H9 (cell line): ENCODE measurements at regions not wholly inside any gene's neighbourhood (a gene's known extent, or its start where the extent isn't known, plus 50 kb on each side); places are given as distances from the start of the nearest gene placed in this dataset.

ENCODE experiments used
- DNase-seq: peaks from one replicate; pipeline ENCODE4 v3.0.0-alpha.2; 2017
- H2AFZ ChIP-seq: one replicate; pipeline ENCODE4 v1.6.1; 2013; ENCODE audit warnings: mild to moderate bottlenecking, low read length, control low read depth, moderate library complexity
- H2AK5ac ChIP-seq: 2 replicates; pipeline ENCODE4 v1.6.1; 2013; ENCODE audit warnings: low read length, control low read depth, mixed read lengths; ENCODE audit not compliant: insufficient read length
- H2BK120ac ChIP-seq: one replicate; pipeline ENCODE4 v1.6.1; 2013; ENCODE audit warnings: low read depth, mild to moderate bottlenecking, low read length, control low read depth, inconsistent platforms; ENCODE audit not compliant: poor library complexity, severe bottlenecking
- H2BK12ac ChIP-seq: 2 replicates; pipeline ENCODE4 v1.6.1; 2013; ENCODE audit warnings: low read length, control low read depth, mixed read lengths, low read depth; ENCODE audit not compliant: insufficient read length
- H2BK15ac ChIP-seq: 2 replicates; pipeline ENCODE4 v1.6.1; 2013; ENCODE audit warnings: low read depth, low read length, control low read depth
- H2BK20ac ChIP-seq: one replicate; pipeline ENCODE4 v1.6.1; 2013; ENCODE audit warnings: low read depth, mild to moderate bottlenecking, low read length, control low read depth, inconsistent platforms; ENCODE audit not compliant: poor library complexity, severe bottlenecking
- H2BK5ac ChIP-seq: 2 replicates; pipeline ENCODE4 v1.6.1; 2013; ENCODE audit warnings: low read length, control low read depth, mixed read lengths; ENCODE audit not compliant: insufficient read length
- H3K14ac ChIP-seq: 2 replicates; pipeline ENCODE4 v1.6.1; 2013; ENCODE audit warnings: low read length, control low read depth; ENCODE audit not compliant: insufficient read depth
- H3K18ac ChIP-seq: 2 replicates; pipeline ENCODE4 v1.6.1; 2013; ENCODE audit warnings: low read depth, mild to moderate bottlenecking, mixed read lengths, low read length, control low read depth; ENCODE audit not compliant: insufficient read length
- H3K23ac ChIP-seq: 2 replicates; pipeline ENCODE4 v1.6.1; 2013; ENCODE audit warnings: low read length, control low read depth, mixed read lengths, low read depth; ENCODE audit not compliant: insufficient read length
- H3K23me2 ChIP-seq: 2 replicates; pipeline ENCODE4 v1.6.1; 2013; ENCODE audit warnings: low read depth, mild to moderate bottlenecking, mixed read lengths, low read length, control low read depth; ENCODE audit not compliant: insufficient read length, poor library complexity, severe bottlenecking
- H3K27ac ChIP-seq: 2 replicates; pipeline ENCODE4 v1.5.1; 2013; ENCODE audit warnings: low read length, control low read depth, mixed read lengths, low read depth; ENCODE audit not compliant: insufficient read length
- H3K27me3 ChIP-seq: 2 replicates; pipeline ENCODE4 v1.6.1; 2013; ENCODE audit warnings: low read length, control low read depth, inconsistent platforms; ENCODE audit not compliant: insufficient read depth
- H3K4ac ChIP-seq: 2 replicates; pipeline ENCODE4 v1.6.1; 2013; ENCODE audit warnings: low read depth, mild to moderate bottlenecking, control low read depth, inconsistent platforms, low read length, moderate library complexity
- H3K4me1 ChIP-seq: 2 replicates; pipeline ENCODE4 v1.6.1; 2013; ENCODE audit warnings: low read length, control low read depth, inconsistent platforms; ENCODE audit not compliant: insufficient read depth
- H3K4me2 ChIP-seq: 2 replicates; pipeline ENCODE4 v1.6.1; 2013; ENCODE audit warnings: low read length, control low read depth, mixed read lengths; ENCODE audit not compliant: insufficient read length, insufficient read depth
- H3K56ac ChIP-seq: 2 replicates; pipeline ENCODE4 v1.6.1; 2013; ENCODE audit warnings: low read depth, mild to moderate bottlenecking, mixed read lengths, low read length, control low read depth; ENCODE audit not compliant: insufficient read length
- H3K79me1 ChIP-seq: 2 replicates; pipeline ENCODE4 v1.6.1; 2013; ENCODE audit warnings: low read depth, mild to moderate bottlenecking, moderate library complexity, low read length, control low read depth, inconsistent platforms; ENCODE audit not compliant: insufficient read depth, poor library complexity, severe bottlenecking
- H3K79me2 ChIP-seq: 2 replicates; pipeline ENCODE4 v1.6.1; 2013; ENCODE audit warnings: low read length, control low read depth, inconsistent platforms; ENCODE audit not compliant: insufficient read depth
- H3K9ac ChIP-seq: 2 replicates; pipeline ENCODE4 v1.6.1; 2013; ENCODE audit warnings: low read length, control low read depth, mixed read lengths; ENCODE audit not compliant: insufficient read length; ENCODE audit errors: extremely low read depth
- H3K9me3 ChIP-seq: one replicate; pipeline ENCODE4 v1.6.1; 2013; ENCODE audit warnings: low read depth, low read length, inconsistent platforms; ENCODE audit not compliant: control insufficient read depth
- H3T11ph ChIP-seq: one replicate; pipeline ENCODE4 v1.6.1; 2013; ENCODE audit warnings: mild to moderate bottlenecking, low read length, control low read depth, inconsistent platforms
- H4K20me1 ChIP-seq: one replicate; pipeline ENCODE4 v1.6.1; 2013; ENCODE audit not compliant: control insufficient read depth, insufficient read length, insufficient read depth
- H4K5ac ChIP-seq: 2 replicates; pipeline ENCODE4 v1.6.1; 2013; ENCODE audit warnings: low read depth, mild to moderate bottlenecking, mixed read lengths, low read length, control low read depth; ENCODE audit not compliant: insufficient read length
- H4K8ac ChIP-seq: replicated peaks from 2 replicates; pipeline ENCODE4 v1.6.1; 2013; ENCODE audit warnings: low read length, control low read depth, mixed read lengths, low read depth; ENCODE audit not compliant: insufficient read length
- H4K91ac ChIP-seq: 2 replicates; pipeline ENCODE4 v1.6.1; 2013; ENCODE audit warnings: low read depth, mild to moderate bottlenecking, moderate library complexity, mixed read lengths, low read length, control low read depth; ENCODE audit not compliant: insufficient read length
- H3K27ac Mint-ChIP-seq, 3 experiments: 2 replicates in 2 of 3; 3 replicates in 1 of 3; pipeline ENCODE4 v1.8.0; 2020 to 2021; ENCODE audit warnings: mixed read lengths in 3 of 3, mild to moderate bottlenecking in 1 of 3, moderate library complexity in 1 of 3
- H3K27me3 Mint-ChIP-seq: 2 replicates; pipeline ENCODE4 v1.8.0; 2021; ENCODE audit warnings: low read depth, mild to moderate bottlenecking, moderate library complexity, mixed read lengths
- H3K36me3 Mint-ChIP-seq, 3 experiments: 2 replicates in 2 of 3; 3 replicates in 1 of 3; pipeline ENCODE4 v1.8.0; 2020 to 2021; ENCODE audit warnings: low read depth in 3 of 3, mixed read lengths in 3 of 3; ENCODE audit not compliant: insufficient read depth in 1 of 3
- H3K4me1 Mint-ChIP-seq, 2 experiments: 2 replicates each; pipeline ENCODE4 v1.8.0; 2020; ENCODE audit warnings: mixed read lengths in 2 of 2
- H3K4me3 Mint-ChIP-seq, 2 experiments: 2 replicates in 1 of 2; 3 replicates in 1 of 2; pipeline ENCODE4 v1.8.0; 2020 to 2021; ENCODE audit warnings: mild to moderate bottlenecking in 2 of 2, mixed read lengths in 2 of 2, moderate library complexity in 1 of 2
- H3K9me3 Mint-ChIP-seq, 2 experiments: 2 replicates in 1 of 2; 3 replicates in 1 of 2; pipeline ENCODE4 v1.8.0; 2020; ENCODE audit warnings: mild to moderate bottlenecking in 2 of 2, mixed read lengths in 2 of 2, moderate library complexity in 1 of 2
- CTCF ChIP-seq: fragments of 200-600 bp; sonication (generic); conservative IDR thresholded peaks from 3 replicates; pipeline ENCODE4 v1.8.0; 2021; ENCODE audit warnings: antibody characterized with exemption, mild to moderate bottlenecking
- WGBS: extraction: QIAGEN DNeasy Blood & Tissue Kit; methylation state at CpG from one replicate; pipeline ENCODE4 v1.1.7; 2013; ENCODE audit warnings: missing lambda C conversion rate, low lambda C conversion rate, mixed read lengths; ENCODE audit not compliant: insufficient read length; ENCODE audit errors: extremely low coverage; 5-methylcytosine and 5-hydroxymethylcytosine counted together

- peaks cover 11% of the 10 kb centered on the region for H3K27me3 Mint-ChIP-seq
- H3K9me3 ChIP-seq = no peaks in the 10 kb centered on the region
- H2AK5ac ChIP-seq = no peak overlapping the region
- no peak overlapping the region for H3T11ph ChIP-seq
- no peak overlapping the region for H3K9ac ChIP-seq
- no peak overlapping the region for H3K4ac ChIP-seq
- H2BK12ac ChIP-seq = no peak overlapping the region
- peaks cover 0 to 2% (median 0%) of the 10 kb centered on the region in 3 experiments; a peak in 1 of 7 replicates for H3K36me3 Mint-ChIP-seq
- no peak overlapping the region for H2BK15ac ChIP-seq
- no peak overlapping the region for H2AFZ ChIP-seq
- H3K4me3 Mint-ChIP-seq = no peak overlapping the region
- no peak overlapping the region for H2BK120ac ChIP-seq
- H3K79me2 ChIP-seq = no peaks in the 10 kb centered on the region
- no peak overlapping the region for H3K4me2 ChIP-seq
- no CpG with 5 or more reads among the region's 5 CpGs for WGBS
- TF ChIP-seq CTCF = no peak
- no peak for DNase-seq
- no peak overlapping the region for H3K27ac ChIP-seq
- H3K27ac Mint-ChIP-seq = no peak overlapping the region
- H3K18ac ChIP-seq = no peak overlapping the region
- H4K20me1 ChIP-seq = no peaks in the 10 kb centered on the region
- H2BK5ac ChIP-seq = no peak overlapping the region
- no peaks in the 10 kb centered on the region for H3K4me1 ChIP-seq
- H4K5ac ChIP-seq = no peak overlapping the region
- H3K79me1 ChIP-seq = no peaks in the 10 kb centered on the region
- H3K4me1 Mint-ChIP-seq = no peaks in the 10 kb centered on the region; a peak in 1 of 4 replicates
- H3K14ac ChIP-seq = no peak overlapping the region
- H3K23me2 ChIP-seq = no peaks in the 10 kb centered on the region
- no peak overlapping the region for H4K91ac ChIP-seq
- no peak overlapping the region for H3K56ac ChIP-seq
- H3K27me3 ChIP-seq = no peaks in the 10 kb centered on the region
- H3K23ac ChIP-seq = no peak overlapping the region
- no peak overlapping the region for H4K8ac ChIP-seq
- H2BK20ac ChIP-seq = no peak overlapping the region
- H3K9me3 Mint-ChIP-seq = no peaks in the 10 kb centered on the region
Measured at GRCh38 chr14:83969998-83970397, 1559.9 kb upstream of the FLRT2 start.
